ENCODE measurements at regions not wholly inside any gene's neighbourhood (a gene's known extent, or its start where the extent isn't known, plus 50 kb on each side); places are given as distances from the start of the nearest gene placed in this dataset.
"Not testable (repeated sequence)": the region's sequence is repeated elsewhere in the genome, so short reads cannot be mapped to it uniquely, and the experiment has no call there.

DNA sequence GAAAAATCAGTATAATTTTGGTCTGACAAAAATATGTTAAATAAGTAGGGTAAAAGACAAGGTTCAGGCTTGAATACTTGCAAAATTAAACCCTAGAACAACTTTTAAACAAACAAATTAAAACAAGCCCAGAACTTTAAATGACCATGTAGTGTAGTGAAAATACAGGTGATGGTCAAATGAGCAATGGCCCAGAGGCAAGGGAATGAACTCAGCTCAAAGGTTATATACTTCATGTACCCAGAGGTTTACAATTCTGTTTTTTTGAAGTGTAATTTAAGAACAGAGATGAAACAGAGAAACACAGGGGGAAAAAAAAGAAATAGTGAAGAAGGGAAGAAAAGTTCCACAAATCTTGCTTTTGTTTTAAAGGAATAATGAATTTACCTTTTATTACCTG, 949.2 kb downstream of the TRHDE start:
- no peak for ATAC-seq
- Histone ChIP-seq H3K36me3 (ENCODE audit: insufficient read depth in 1 of 2, low read depth in 1 of 2) (no peaks in the 10 kb centered on the region), H3K4me1 (no peaks in the 10 kb centered on the region), H3K27me3 (ENCODE audit: insufficient read depth in 3 of 3, low read length in 2 of 3) (no peaks in the 10 kb centered on the region), H3K4me3 (no peak overlapping the region), H3K27ac (no peak overlapping the region), H3K9me3 (no peaks in the 10 kb centered on the region)
- TF ChIP-seq, protein P1, sequence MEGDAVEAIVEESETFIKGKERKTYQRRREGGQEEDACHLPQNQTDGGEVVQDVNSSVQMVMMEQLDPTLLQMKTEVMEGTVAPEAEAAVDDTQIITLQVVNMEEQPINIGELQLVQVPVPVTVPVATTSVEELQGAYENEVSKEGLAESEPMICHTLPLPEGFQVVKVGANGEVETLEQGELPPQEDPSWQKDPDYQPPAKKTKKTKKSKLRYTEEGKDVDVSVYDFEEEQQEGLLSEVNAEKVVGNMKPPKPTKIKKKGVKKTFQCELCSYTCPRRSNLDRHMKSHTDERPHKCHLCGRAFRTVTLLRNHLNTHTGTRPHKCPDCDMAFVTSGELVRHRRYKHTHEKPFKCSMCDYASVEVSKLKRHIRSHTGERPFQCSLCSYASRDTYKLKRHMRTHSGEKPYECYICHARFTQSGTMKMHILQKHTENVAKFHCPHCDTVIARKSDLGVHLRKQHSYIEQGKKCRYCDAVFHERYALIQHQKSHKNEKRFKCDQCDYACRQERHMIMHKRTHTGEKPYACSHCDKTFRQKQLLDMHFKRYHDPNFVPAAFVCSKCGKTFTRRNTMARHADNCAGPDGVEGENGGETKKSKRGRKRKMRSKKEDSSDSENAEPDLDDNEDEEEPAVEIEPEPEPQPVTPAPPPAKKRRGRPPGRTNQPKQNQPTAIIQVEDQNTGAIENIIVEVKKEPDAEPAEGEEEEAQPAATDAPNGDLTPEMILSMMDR (IDR thresholded peaks at IDR 0.05): no peak
- DNase-seq: no peak
- intact Hi-C loops (cut with DNase I): no loop called here

DNA sequence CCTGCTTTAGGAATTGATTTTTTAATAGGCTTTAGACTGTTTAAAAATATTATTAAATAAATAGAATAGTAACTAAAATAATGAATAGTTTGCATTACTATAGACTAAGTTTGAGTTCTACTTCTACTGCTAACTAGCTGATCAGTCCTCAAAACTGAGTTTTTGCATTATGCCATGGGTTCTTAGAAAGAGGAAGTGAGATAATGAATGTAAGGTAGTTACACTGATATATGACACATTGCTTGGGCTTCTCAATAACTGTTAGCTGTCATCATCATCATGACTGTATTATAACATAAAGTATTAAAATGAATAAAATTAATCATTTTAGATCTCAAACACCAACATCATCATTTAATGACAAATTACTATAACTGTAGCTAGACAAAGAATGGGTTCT, 949.7 kb downstream of the TRHDE start:
- Histone ChIP-seq H3K36me3 (ENCODE audit: insufficient read depth in 1 of 2, low read depth in 1 of 2) (no peaks in the 10 kb centered on the region), H3K9me3 (no peaks in the 10 kb centered on the region), H3K4me3 (no peak overlapping the region), H3K27me3 (ENCODE audit: insufficient read depth in 3 of 3, low read length in 2 of 3) (no peaks in the 10 kb centered on the region), H3K4me1 (no peaks in the 10 kb centered on the region), H3K27ac (no peak overlapping the region)
- no peak for ATAC-seq
- no peak for DNase-seq
- intact Hi-C loops (cut with DNase I): no loop called here
- TF ChIP-seq, protein P1 (IDR thresholded peaks at IDR 0.05): no peak

DNA sequence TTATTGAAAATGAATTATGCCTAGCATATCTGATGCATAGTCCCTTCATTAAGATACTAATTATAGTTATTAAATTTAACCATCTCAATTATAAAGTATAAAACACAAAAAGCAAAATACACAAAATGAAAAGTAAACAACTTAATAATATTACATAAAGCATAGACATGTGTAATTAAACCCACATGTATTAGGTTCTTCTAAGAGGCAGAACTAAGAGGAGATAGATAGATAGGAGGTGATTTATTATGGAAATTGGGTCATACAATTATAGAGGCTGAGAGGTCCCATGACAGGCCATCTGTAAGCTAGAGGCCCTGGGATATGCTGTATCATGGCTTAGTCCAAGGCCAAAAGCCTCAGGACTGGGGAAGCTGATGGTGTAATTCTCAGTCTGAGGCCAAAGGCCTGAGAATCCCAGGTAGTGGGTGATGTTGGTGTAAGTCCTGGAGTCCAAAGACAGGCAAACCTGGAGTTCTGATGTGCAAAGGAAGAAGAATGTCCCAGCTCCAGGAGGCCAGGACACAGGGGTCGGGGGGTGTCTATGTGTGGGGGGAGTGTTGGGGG, 953.3 kb downstream of the TRHDE start:
- H3K36me3 ChIP-seq (ENCODE audit: insufficient read depth in 1 of 2, low read depth in 1 of 2): no peaks in the 10 kb centered on the region
- no peaks in the 10 kb centered on the region for H3K9me3 ChIP-seq
- no peak overlapping the region for H3K4me3 ChIP-seq
- TF ChIP-seq, protein P1 (IDR thresholded peaks at IDR 0.05): no peak
- ATAC-seq (no peak), DNase-seq (no peak)
- no peak overlapping the region for H3K27ac ChIP-seq
- no peaks in the 10 kb centered on the region for H3K27me3 ChIP-seq (ENCODE audit: insufficient read depth in 3 of 3, low read length in 2 of 3)
- intact Hi-C loops (cut with DNase I): no loop called here
- H3K4me1 ChIP-seq: no peaks in the 10 kb centered on the region
- WGBS, 3 donors: 30 to 33% (median 33%) methylated on average over 1 of the region's 1 CpG

DNA sequence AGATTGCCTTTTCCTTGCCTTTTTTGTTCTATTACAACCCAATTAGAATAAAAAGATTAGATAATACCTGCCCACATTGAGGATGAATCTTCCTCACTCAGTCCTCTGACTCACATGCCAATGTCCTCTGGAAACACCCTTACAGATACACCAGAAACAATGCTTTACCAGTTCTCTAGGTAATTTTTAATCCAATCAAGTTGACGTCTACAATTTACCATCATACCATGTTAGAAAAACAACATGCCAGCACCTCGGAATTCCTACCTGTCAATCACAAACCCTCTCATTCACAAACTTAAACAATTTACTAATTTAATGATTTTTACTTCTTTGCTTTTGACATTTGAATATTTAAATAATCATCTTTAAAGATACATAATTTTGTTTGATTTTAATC, 953.8 kb downstream of the TRHDE start:
- TF ChIP-seq, protein P1 (IDR thresholded peaks at IDR 0.05): no peak
- no peak for ATAC-seq
- H3K4me3 ChIP-seq: no peak overlapping the region
- no peak for DNase-seq
- no peak overlapping the region for H3K27ac ChIP-seq
- H3K4me1 ChIP-seq: no peaks in the 10 kb centered on the region
- H3K36me3 ChIP-seq (ENCODE audit: insufficient read depth in 1 of 2, low read depth in 1 of 2): no peaks in the 10 kb centered on the region
- no peaks in the 10 kb centered on the region for H3K27me3 ChIP-seq (ENCODE audit: insufficient read depth in 3 of 3, low read length in 2 of 3)
- intact Hi-C loops (cut with DNase I): no loop called here
- no peaks in the 10 kb centered on the region for H3K9me3 ChIP-seq
- WGBS, 3 donors: 79 to 86% (median 84%) methylated on average over 2 of the region's 2 CpGs

DNA sequence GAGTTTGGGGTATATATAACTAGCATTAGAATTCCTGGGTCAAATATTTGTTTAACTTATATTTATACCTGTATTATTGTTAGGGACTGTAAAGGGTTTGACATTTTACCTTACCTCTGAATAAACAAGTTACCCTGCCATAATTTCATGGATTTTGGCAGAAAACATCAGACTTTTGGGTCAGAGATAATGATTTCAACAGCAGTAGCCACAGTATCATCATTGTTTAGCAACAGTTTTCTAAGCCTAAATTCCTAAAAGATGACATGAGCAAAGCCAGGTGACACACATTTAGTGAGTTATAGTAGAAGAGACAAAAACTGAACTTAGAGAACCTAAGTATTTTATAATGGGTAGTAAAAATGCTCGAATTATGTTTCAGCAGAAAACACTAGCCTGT, 954.4 kb downstream of the TRHDE start:
- Histone ChIP-seq H3K4me3 (no peak overlapping the region), H3K27ac (no peak overlapping the region), H3K4me1 (no peaks in the 10 kb centered on the region), H3K36me3 (ENCODE audit: insufficient read depth in 1 of 2, low read depth in 1 of 2) (no peaks in the 10 kb centered on the region), H3K27me3 (ENCODE audit: insufficient read depth in 3 of 3, low read length in 2 of 3) (no peaks in the 10 kb centered on the region), H3K9me3 (no peaks in the 10 kb centered on the region)
- ATAC-seq (no peak), DNase-seq (no peak)
- 74 to 79% (median 78%) methylated on average over 1 of the region's 1 CpG for WGBS, 3 donors
- TF ChIP-seq, protein P1 (IDR thresholded peaks at IDR 0.05): no peak
- intact Hi-C loops (cut with DNase I): no loop called here

DNA sequence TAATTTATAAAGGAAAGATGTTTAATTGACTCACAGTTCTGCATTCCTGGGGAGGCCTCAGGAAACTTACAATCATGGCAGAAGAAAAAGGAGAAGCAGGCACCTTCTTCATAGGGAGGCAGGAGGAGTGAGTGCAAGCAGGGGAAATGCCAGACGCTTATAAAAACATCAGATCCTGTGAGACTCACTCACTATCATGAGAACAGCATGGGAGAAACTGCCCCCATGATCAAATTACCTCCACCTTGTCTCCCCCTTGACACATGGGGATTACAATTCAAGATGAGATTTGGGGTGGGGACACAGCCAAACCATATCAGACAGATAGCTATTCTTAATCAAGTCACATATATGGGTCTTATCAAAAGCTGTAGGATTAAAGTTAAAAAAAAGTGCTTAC, 956.7 kb downstream of the TRHDE start:
- intact Hi-C loops (cut with DNase I); DNase-seq; H3K4me3 ChIP-seq: not testable (repeated sequence)

More for the DNA sequence above, 956.7 kb downstream of the TRHDE start:
- H3K4me1 ChIP-seq; H3K36me3 ChIP-seq (ENCODE audit: insufficient read depth in 1 of 2, low read depth in 1 of 2); H3K9me3 ChIP-seq; H3K27me3 ChIP-seq (ENCODE audit: insufficient read depth in 3 of 3, low read length in 2 of 3); H3K27ac ChIP-seq; ATAC-seq: not testable (repeated sequence)
- 33 to 41% (median 35%) methylated on average over 1 of the region's 1 CpG for WGBS, 3 donors

Data from psoas muscle (tissue), 7 donors.